Neural progenitor cell (in vitro differentiated cells): ENCODE measurements at regions not wholly inside any gene's neighbourhood (a gene's known extent, or its start where the extent isn't known, plus 50 kb on each side); places are given as distances from the start of the nearest gene placed in this dataset.

ENCODE experiments used
- CTCF ChIP-seq: fragments of 200-600 bp; sonication (generic); IDR thresholded peaks from 2 replicates; pipeline ENCODE4 v1.5.1; 2017; ENCODE audit warnings: antibody characterized with exemption, mild to moderate bottlenecking
- EZH2phosphoT487 ChIP-seq: fragments of 200-600 bp; sonication (generic); IDR thresholded peaks from 2 replicates; pipeline ENCODE4 v1.6.1; 2017; ENCODE audit warnings: antibody characterized with exemption

- TF ChIP-seq CTCF (no peak), EZH2phosphoT487 (no peak)
Observed at GRCh38 chr7:25718596-25718995, 433.4 kb upstream of the NFE2L3 start.
